HCT116 (cell line): ENCODE measurements at regions not wholly inside any gene's neighbourhood (a gene's known extent, or its start where the extent isn't known, plus 50 kb on each side); places are given as distances from the start of the nearest gene placed in this dataset.

Experiments used
- ATAC-seq: fragments of 200-7000 bp; cut with Tn5 transposase; 2 replicates; pipeline ENCODE4 v1.9.1; 2020; ENCODE audit warnings: mild to moderate bottlenecking, moderate library complexity
- BruUV-seq: library from RNA; stranded (reverse); fragments of 400-500 nt; replicated peaks from 2 replicates; lab custom pipeline; 2021; lab: Mats Ljungman, UMichigan
- CTCF ChIA-PET: fragments of 300-600 bp; sonication (Branson Sonifier 250); formaldehyde crosslinking; loops from one replicate; lab custom pipeline; 2021; ENCODE audit warnings: antibody characterized with exemption; lab: Charles Lee
- POLR2A ChIA-PET: fragments of 300-600, 350-600 bp; sonication (Branson Sonifier 250); formaldehyde crosslinking; loops from one replicate; lab custom pipeline; 2021; ENCODE audit warnings: antibody characterized with exemption; lab: Charles Lee
- RAD21 ChIA-PET, 2 experiments: fragments of 300-600 bp; sonication (Branson Sonifier 250); formaldehyde crosslinking; loops; one replicate each; lab custom pipeline; 2023; ENCODE audit warnings: low total read pairs in 2 of 2; ENCODE audit not compliant: uncharacterized antibody in 2 of 2, unreplicated experiment in 2 of 2, low non-redundant PET in 1 of 2; lab: Charles Lee
- DNase-seq: peaks from one replicate; pipeline ENCODE4 v3.0.0-alpha.2; 2010; ENCODE audit warnings: low read depth, low spot score
- H2AFZ ChIP-seq: fragments of 200-600 bp; shearing (Covaris generic), sonication (generic); 2 replicates; pipeline ENCODE4 v1.6.1; 2017; ENCODE audit warnings: low read depth, mixed run types, mixed read lengths, antibody characterized with exemption, low read length; ENCODE audit not compliant: poor library complexity, severe bottlenecking
- H3K27ac ChIP-seq: 2 replicates; pipeline ENCODE4 v1.5.1; 2012; ENCODE audit warnings: low read depth, low read length
- H3K27me3 ChIP-seq: fragments of 200-600 bp; sonication (generic); 2 replicates; pipeline ENCODE4 v1.6.1; 2016; ENCODE audit warnings: mixed run types, low read length, mixed read lengths; ENCODE audit not compliant: insufficient read depth
- H3K36me3 ChIP-seq, 2 experiments: fragments of 200-500 bp in 1 of 2; fragments of 200-600 bp in 1 of 2; sonication (Bioruptor generic) in 1 of 2; sonication (generic) in 1 of 2; 2 replicates each; pipeline versions ENCODE4 v1.5.1 to v1.6.1; 2014 to 2016; ENCODE audit warnings: low read length in 2 of 2, inconsistent platforms in 1 of 2, mixed read lengths in 1 of 2, mixed run types in 1 of 2; ENCODE audit not compliant: insufficient read depth in 2 of 2, control insufficient read depth in 1 of 2
- H3K4me1 ChIP-seq, 2 experiments: fragments of 200-600 bp in 1 of 2; sonication (generic) in 1 of 2; 2 replicates each; pipeline versions ENCODE4 v1.5.1 to v1.6.1; 2012 to 2017; ENCODE audit warnings: low read length in 2 of 2, inconsistent platforms in 1 of 2, mild to moderate bottlenecking in 1 of 2, mixed read lengths in 1 of 2, mixed run types in 1 of 2, moderate library complexity in 1 of 2; ENCODE audit not compliant: insufficient read depth in 2 of 2, control insufficient read depth in 1 of 2
- H3K4me2 ChIP-seq: fragments of 200-600 bp; sonication (generic); 2 replicates; pipeline ENCODE4 v1.6.1; 2017; ENCODE audit warnings: mixed run types, low read length, mixed read lengths
- H3K4me3 ChIP-seq, 2 experiments: fragments of 200-600 bp in 1 of 2; sonication (generic) in 1 of 2; replicated peaks in 1 of 2; 2 replicates each; pipeline ENCODE4 v1.5.1; 2011 to 2016; ENCODE audit warnings: low read length in 2 of 2, control low read depth in 1 of 2, low read depth in 1 of 2, mild to moderate bottlenecking in 1 of 2, mixed read lengths in 1 of 2, mixed run types in 1 of 2
- H3K79me2 ChIP-seq: fragments of 200-600 bp; sonication (generic); 2 replicates; pipeline ENCODE4 v1.6.1; 2017; ENCODE audit warnings: mild to moderate bottlenecking, mixed run types, low read length, moderate library complexity, mixed read lengths; ENCODE audit not compliant: insufficient read depth
- H3K9ac ChIP-seq: fragments of 200-600 bp; sonication (generic); 2 replicates; pipeline ENCODE4 v1.6.1; 2016; ENCODE audit warnings: low read length, mixed read lengths
- H3K9me2 ChIP-seq: fragments of 200-600 bp; sonication (generic), shearing (Covaris generic); 2 replicates; pipeline ENCODE4 v1.6.1; 2017; ENCODE audit warnings: mixed run types, mild to moderate bottlenecking, moderate library complexity; ENCODE audit not compliant: insufficient read depth
- H3K9me3 ChIP-seq, 2 experiments: fragments of 200-500 bp in 1 of 2; fragments of 200-600 bp in 1 of 2; sonication (Bioruptor generic) in 1 of 2; sonication (generic) in 1 of 2; 2 replicates each; pipeline ENCODE4 v1.6.1; 2014 to 2017; ENCODE audit warnings: low read length in 2 of 2, mixed read lengths in 2 of 2, inconsistent platforms in 1 of 2, low read depth in 1 of 2, mild to moderate bottlenecking in 1 of 2, mixed run types in 1 of 2, moderate library complexity in 1 of 2; ENCODE audit not compliant: control insufficient read depth in 1 of 2, insufficient read depth in 1 of 2
- H4K20me1 ChIP-seq: fragments of 200-600 bp; sonication (generic), shearing (Covaris generic); 2 replicates; pipeline ENCODE4 v1.6.1; 2017; ENCODE audit warnings: mixed run types, mild to moderate bottlenecking, moderate library complexity; ENCODE audit not compliant: insufficient read depth
- CBX3 ChIP-seq: IDR thresholded peaks from 2 replicates; pipeline ENCODE4 v1.6.1; 2012; ENCODE audit warnings: low read depth
- CEBPB ChIP-seq: IDR thresholded peaks from 2 replicates; pipeline ENCODE4 v1.6.1; 2012; ENCODE audit warnings: low read depth
- EGR1 ChIP-seq: IDR thresholded peaks from 2 replicates; pipeline ENCODE4 v1.6.1; 2012; ENCODE audit warnings: low read depth
- ELF1 ChIP-seq: IDR thresholded peaks from 2 replicates; pipeline ENCODE4 v1.6.1; 2012; ENCODE audit warnings: low read depth, borderline replicate concordance
- EZH2 ChIP-seq: fragments of 200-600 bp; sonication (generic); IDR thresholded peaks from 2 replicates; pipeline ENCODE4 v1.6.1; 2017; ENCODE audit warnings: antibody characterized with exemption, mixed run types
- EZH2phosphoT487 ChIP-seq: fragments of 200-600 bp; IDR thresholded peaks from 2 replicates; pipeline ENCODE4 v1.6.1; 2018; ENCODE audit warnings: antibody characterized with exemption, borderline replicate concordance
- JUND ChIP-seq: IDR thresholded peaks from 2 replicates; pipeline ENCODE4 v1.6.1; 2012
- POLR2A ChIP-seq: IDR thresholded peaks from 2 replicates; pipeline ENCODE4 v1.7.0; 2011; ENCODE audit warnings: borderline replicate concordance; ENCODE audit not compliant: insufficient read depth, insufficient read length; ENCODE audit errors: extremely low read depth
- POLR2AphosphoS5 ChIP-seq: IDR thresholded peaks from 2 replicates; pipeline ENCODE4 v1.6.1; 2011; ENCODE audit warnings: mild to moderate bottlenecking, low read depth, low read length, moderate library complexity
- RAD21 ChIP-seq: IDR thresholded peaks from 2 replicates; pipeline ENCODE4 v1.6.1; 2012; ENCODE audit warnings: low read depth, mild to moderate bottlenecking
- SIN3A ChIP-seq: IDR thresholded peaks from 2 replicates; pipeline ENCODE4 v1.6.1; 2012; ENCODE audit warnings: low read depth
- SP1 ChIP-seq: IDR thresholded peaks from 2 replicates; pipeline ENCODE4 v1.6.1; 2012; ENCODE audit warnings: low read depth
- TCF7L2 ChIP-seq: IDR thresholded peaks from 2 replicates; pipeline ENCODE4 v1.7.0; 2011; ENCODE audit warnings: borderline replicate concordance, inconsistent platforms; ENCODE audit not compliant: insufficient read depth, insufficient read length; ENCODE audit errors: extremely low read depth
- YY1 ChIP-seq: IDR thresholded peaks from 2 replicates; pipeline ENCODE4 v1.6.1; 2011; ENCODE audit warnings: low read length, low read depth, moderate library complexity, mild to moderate bottlenecking; ENCODE audit not compliant: insufficient replicate concordance; ENCODE audit errors: extremely low read depth
- ZFX ChIP-seq: fragments of 450-650 bp; IDR thresholded peaks from 2 replicates; pipeline ENCODE4 v1.6.1; 2017
- ZNF274 ChIP-seq: fragments of 200-500 bp; sonication (Bioruptor generic); IDR thresholded peaks from 2 replicates; pipeline ENCODE4 v1.6.1; 2014; ENCODE audit warnings: mild to moderate bottlenecking, low read depth, low read length, inconsistent platforms
- intact Hi-C: fragments of 100-400 bp; cut with micrococcal nuclease; formaldehyde crosslinking; loops from 2 replicates; pipeline ENCODE4 v1.10.0; 2022
- TF ChIP-seq, protein P1 (sequence below), 3 experiments: fragments of 200-600 bp in 1 of 3; sonication (generic) in 1 of 3; IDR thresholded peaks in 2 of 3; conservative IDR thresholded peaks in 1 of 3; 2 replicates each; pipeline ENCODE4 v1.5.1; 2012 to 2017; ENCODE audit warnings: low read depth in 2 of 3, low read length in 2 of 3, antibody characterized with exemption in 1 of 3, borderline replicate concordance in 1 of 3, control low read depth in 1 of 3, mild to moderate bottlenecking in 1 of 3, mixed read lengths in 1 of 3, mixed run types in 1 of 3, moderate library complexity in 1 of 3; ENCODE audit not compliant: insufficient read depth in 1 of 3
- TF ChIP-seq, protein P2 (sequence below): IDR thresholded peaks from 2 replicates; pipeline ENCODE4 v1.6.1; 2012; ENCODE audit warnings: low read depth
- TF ChIP-seq, protein P3 (sequence below): IDR thresholded peaks from 2 replicates; pipeline ENCODE4 v1.6.1; 2012

DNA sequence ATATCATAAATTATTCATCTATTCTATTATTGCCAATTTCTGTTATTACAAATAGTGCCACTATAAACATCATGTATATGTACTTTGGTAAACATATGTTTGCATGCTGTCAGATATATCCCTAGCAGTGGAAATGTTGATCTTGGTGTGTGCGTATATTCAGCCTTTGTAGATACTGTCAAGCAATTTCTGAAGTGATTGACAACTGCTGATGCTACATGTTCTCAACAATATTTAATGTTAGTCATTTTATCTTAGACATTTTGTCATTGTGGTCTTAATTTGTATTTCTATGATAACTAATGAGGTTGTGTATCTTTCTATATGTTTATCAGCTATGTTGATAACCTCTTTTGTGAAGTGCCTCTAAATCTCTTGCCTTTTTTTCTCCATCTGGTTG, 186.5 kb upstream of the NRG3 start:
- Histone ChIP-seq H3K4me3 (no peak overlapping the region), H3K27ac (no peak overlapping the region), H3K36me3 (no peaks in the 10 kb centered on the region), H4K20me1 (no peaks in the 10 kb centered on the region), H3K4me2 (no peak overlapping the region), H3K9me3 (peaks cover 10 to 11% of the 10 kb centered on the region in 2 experiments; a peak in 2 of 4 replicates), H3K9ac (no peak overlapping the region), H3K27me3 (no peaks in the 10 kb centered on the region), H3K4me1 (no peaks in the 10 kb centered on the region), H3K79me2 (no peaks in the 10 kb centered on the region), H2AFZ (no peak overlapping the region), H3K9me2 (no peaks in the 10 kb centered on the region)
- TF ChIP-seq, protein P1, sequence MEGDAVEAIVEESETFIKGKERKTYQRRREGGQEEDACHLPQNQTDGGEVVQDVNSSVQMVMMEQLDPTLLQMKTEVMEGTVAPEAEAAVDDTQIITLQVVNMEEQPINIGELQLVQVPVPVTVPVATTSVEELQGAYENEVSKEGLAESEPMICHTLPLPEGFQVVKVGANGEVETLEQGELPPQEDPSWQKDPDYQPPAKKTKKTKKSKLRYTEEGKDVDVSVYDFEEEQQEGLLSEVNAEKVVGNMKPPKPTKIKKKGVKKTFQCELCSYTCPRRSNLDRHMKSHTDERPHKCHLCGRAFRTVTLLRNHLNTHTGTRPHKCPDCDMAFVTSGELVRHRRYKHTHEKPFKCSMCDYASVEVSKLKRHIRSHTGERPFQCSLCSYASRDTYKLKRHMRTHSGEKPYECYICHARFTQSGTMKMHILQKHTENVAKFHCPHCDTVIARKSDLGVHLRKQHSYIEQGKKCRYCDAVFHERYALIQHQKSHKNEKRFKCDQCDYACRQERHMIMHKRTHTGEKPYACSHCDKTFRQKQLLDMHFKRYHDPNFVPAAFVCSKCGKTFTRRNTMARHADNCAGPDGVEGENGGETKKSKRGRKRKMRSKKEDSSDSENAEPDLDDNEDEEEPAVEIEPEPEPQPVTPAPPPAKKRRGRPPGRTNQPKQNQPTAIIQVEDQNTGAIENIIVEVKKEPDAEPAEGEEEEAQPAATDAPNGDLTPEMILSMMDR (IDR thresholded peaks at IDR 0.05 in 2 of 3, conservative IDR thresholded peaks at IDR 0.05 in 1 of 3; ENCODE audit: borderline replicate concordance in 1 of 3, insufficient read depth in 1 of 3, low read depth in 2 of 3, low read length in 2 of 3), result no peak
- no peak for TF ChIP-seq POLR2A
- no peak for TF ChIP-seq EGR1
- no peak for TF ChIP-seq SP1
- TF ChIP-seq, protein P2, sequence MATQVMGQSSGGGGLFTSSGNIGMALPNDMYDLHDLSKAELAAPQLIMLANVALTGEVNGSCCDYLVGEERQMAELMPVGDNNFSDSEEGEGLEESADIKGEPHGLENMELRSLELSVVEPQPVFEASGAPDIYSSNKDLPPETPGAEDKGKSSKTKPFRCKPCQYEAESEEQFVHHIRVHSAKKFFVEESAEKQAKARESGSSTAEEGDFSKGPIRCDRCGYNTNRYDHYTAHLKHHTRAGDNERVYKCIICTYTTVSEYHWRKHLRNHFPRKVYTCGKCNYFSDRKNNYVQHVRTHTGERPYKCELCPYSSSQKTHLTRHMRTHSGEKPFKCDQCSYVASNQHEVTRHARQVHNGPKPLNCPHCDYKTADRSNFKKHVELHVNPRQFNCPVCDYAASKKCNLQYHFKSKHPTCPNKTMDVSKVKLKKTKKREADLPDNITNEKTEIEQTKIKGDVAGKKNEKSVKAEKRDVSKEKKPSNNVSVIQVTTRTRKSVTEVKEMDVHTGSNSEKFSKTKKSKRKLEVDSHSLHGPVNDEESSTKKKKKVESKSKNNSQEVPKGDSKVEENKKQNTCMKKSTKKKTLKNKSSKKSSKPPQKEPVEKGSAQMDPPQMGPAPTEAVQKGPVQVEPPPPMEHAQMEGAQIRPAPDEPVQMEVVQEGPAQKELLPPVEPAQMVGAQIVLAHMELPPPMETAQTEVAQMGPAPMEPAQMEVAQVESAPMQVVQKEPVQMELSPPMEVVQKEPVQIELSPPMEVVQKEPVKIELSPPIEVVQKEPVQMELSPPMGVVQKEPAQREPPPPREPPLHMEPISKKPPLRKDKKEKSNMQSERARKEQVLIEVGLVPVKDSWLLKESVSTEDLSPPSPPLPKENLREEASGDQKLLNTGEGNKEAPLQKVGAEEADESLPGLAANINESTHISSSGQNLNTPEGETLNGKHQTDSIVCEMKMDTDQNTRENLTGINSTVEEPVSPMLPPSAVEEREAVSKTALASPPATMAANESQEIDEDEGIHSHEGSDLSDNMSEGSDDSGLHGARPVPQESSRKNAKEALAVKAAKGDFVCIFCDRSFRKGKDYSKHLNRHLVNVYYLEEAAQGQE, result no peak
- TF ChIP-seq SIN3A, result no peak
- no peak for TF ChIP-seq YY1
- TF ChIP-seq JUND, result no peak
- no peak for TF ChIP-seq ZNF274
- no peak for TF ChIP-seq ELF1
- TF ChIP-seq EZH2, result no peak
- no peak for TF ChIP-seq CEBPB
- no peak for TF ChIP-seq RAD21
- no peak for TF ChIP-seq TCF7L2
- TF ChIP-seq EZH2phosphoT487, result no peak
- TF ChIP-seq POLR2AphosphoS5, result no peak
- no peak for TF ChIP-seq ZFX
- TF ChIP-seq CBX3, result no peak
- TF ChIP-seq, protein P3, sequence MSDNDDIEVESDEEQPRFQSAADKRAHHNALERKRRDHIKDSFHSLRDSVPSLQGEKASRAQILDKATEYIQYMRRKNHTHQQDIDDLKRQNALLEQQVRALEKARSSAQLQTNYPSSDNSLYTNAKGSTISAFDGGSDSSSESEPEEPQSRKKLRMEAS, result no peak
- no TSS peak for BruUV-seq
- RAD21 ChIA-PET, result no interaction called here
- POLR2A ChIA-PET, result no interaction called here
- ATAC-seq (no peak), DNase-seq (no peak)
- CTCF ChIA-PET, result no interaction called here
- intact Hi-C loops, result no loop called here
